ENCODE measurements at regions not wholly inside any gene's neighbourhood (a gene's known extent, or its start where the extent isn't known, plus 50 kb on each side); places are given as distances from the start of the nearest gene placed in this dataset.
"Not testable (repeated sequence)": the region's sequence is repeated elsewhere in the genome, so short reads cannot be mapped to it uniquely, and the experiment has no call there.

- no peak for DNase-seq (ENCODE audit: low spot score)
Observed at GRCh38 chr6:6978731-6979130, 129.0 kb upstream of the RREB1 start.

- DNase-seq (ENCODE audit: low spot score) = no peak
Observed at GRCh38 chr6:6980999-6981597, 126.7 kb upstream of the RREB1 start.

- DNase-seq (ENCODE audit: low spot score) = no peak
Observed at GRCh38 chr6:6981681-6982322, 126.0 kb upstream of the RREB1 start.

GRCh38 chr6:6982663-6983062 is 125.1 kb upstream of the RREB1 start:
- no peak for DNase-seq (ENCODE audit: low spot score)

- no peak for DNase-seq (ENCODE audit: low spot score)
Observed at GRCh38 chr6:6984585-6985366, 123.0 kb upstream of the RREB1 start.

GRCh38 chr6:6986344-6986743 is 121.4 kb upstream of the RREB1 start:
- no peak for DNase-seq (ENCODE audit: low spot score)

DNA sequence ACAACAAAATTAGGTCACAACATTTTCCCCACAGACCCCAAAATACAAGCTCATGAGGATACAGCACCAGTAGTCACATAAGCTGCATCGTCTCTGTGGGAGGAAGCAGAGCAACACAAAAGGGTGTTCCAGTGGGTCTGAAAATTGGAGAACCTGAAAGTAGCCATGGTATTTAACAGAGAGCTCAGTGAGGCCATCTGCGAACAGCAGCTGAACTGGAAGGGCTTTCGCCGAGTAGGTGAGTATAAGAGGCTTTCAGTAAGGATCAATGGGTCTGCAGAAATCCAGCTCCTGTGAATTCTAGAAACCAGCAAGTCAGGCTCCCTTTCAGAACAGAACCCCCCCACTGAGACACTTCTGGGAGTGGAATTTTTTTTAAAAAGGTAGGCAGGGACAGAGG is 120.0 kb upstream of the RREB1 start:
- no peak for DNase-seq (ENCODE audit: low spot score)

DNA sequence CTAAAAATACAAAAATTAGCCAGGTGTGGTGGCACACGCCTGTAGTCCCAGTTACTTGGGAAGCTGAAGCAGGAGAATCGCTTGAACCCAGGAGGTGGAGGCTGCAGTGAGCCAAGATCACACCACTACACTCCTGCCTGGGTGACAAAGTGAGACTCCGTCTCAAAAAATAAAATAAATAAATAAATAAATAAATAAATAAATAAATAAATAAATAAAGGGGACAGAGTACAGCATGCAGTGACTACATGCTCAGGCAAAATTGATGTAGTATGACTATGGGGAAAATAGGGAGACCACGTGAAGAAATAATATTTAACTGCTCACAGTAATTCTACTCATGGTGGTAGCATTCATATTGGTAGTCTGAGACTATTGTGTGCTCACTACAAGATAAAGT is 117.7 kb upstream of the RREB1 start:
- not testable (repeated sequence) for DNase-seq (ENCODE audit: low spot score)

- no peak for DNase-seq (ENCODE audit: low spot score)
Observed at GRCh38 chr6:6993503-6994237, 114.1 kb upstream of the RREB1 start.

DNA sequence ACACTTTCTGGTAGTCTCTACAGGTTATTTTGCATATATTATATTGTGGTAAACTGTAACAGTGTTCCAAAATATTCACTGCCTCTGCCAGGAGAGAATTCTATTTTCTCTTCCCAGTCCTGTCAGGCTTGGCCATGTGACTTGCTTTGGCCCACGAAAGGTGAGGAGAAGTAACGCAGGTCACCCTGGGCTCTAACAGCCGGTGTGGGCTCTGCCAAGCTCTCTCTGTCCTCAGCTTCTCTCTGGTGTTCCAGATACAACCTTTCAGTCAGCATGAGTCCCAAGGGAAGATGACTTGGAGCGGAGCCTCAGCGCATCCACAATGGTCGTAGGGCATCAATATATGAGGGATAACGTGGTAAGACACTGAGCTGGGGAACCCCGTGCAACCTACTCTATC is 113.0 kb upstream of the RREB1 start:
- DNase-seq (ENCODE audit: low spot score) = no peak

DNA sequence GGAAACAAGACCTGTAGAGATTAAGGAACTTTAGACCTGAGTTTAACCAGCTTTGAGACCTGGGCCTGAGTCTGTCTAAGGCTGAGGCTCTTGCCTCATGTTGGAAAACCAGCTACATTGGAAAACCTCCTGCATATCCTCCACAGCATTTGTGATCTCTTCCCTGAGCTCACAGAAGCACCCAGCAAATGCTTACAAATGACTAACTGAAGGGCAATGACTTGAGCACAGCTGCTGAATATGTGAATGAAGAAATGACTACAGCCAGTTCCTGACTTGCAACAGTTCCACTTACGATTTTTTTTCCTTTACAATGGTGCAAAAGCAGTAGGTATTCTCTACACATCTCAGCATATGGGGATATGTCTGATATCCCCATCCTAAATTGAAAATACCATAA is 112.4 kb upstream of the RREB1 start:
- no peak for DNase-seq (ENCODE audit: low spot score)

DNA sequence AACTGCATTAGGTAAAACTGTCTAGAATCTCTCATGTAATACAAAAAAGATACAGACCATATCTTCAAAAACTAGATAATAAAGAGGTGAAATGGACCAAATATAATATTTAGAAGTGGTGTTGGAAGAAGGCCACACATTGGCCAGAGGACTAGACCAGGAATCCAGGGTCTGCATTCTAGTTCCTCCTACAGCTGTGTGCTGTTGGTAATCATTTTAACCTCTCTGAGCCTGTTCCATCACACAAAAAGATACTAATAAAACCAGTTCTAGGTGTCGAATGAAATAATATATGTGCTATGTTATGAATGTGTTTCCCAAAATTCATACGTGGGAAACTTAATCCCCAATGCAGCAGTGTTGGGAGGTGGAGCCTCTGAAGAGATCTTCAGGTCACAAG is 111.6 kb upstream of the RREB1 start:
- DNase-seq (ENCODE audit: low spot score) = no peak

DNA sequence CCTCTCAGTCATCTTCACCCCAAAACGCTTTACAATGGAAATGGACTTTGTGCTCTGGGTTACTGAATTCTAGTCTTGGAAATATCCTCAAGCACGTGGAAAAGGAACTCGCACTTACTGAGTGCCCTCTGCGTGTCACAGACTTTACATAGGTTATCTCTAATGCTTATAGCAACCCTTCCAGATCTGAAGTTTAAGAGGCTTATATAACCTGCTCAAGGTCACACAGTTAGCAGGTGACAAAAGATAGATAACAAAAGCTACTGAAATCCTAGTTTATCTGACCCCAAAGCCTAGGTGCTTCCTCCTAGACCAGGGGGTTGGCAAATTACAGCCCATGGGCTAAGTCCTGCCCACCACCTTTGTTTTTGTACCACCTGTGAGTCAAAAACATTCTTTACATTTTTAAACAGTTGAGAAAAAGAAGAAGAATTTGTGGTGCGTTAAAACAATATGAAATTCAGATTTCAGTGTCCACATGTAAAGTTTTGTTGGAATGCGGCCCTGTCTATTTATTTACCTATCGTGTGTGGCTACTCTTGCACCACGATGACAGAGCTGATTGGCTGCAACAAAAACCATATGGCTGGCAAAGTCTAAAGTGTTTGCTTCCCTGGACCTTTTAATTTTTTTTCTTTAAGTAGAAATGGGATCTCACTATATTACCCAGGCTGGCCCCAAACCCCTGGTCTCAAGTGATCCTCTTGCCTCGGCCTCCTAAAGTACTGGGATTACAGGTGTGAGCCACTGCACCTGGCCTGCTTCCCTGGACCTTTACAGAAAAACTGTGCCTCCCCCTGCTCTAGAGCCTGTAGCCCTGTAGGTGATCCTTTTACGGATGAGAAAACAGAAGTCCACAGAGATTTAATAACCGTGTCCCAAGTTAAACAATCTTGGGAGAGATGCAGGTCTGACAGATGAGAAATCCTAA is 110.2 kb upstream of the RREB1 start:
- no peak for DNase-seq (ENCODE audit: low spot score)

- no peak for DNase-seq (ENCODE audit: low spot score)
Observed at GRCh38 chr6:6998194-6998569, 109.6 kb upstream of the RREB1 start.

DNA sequence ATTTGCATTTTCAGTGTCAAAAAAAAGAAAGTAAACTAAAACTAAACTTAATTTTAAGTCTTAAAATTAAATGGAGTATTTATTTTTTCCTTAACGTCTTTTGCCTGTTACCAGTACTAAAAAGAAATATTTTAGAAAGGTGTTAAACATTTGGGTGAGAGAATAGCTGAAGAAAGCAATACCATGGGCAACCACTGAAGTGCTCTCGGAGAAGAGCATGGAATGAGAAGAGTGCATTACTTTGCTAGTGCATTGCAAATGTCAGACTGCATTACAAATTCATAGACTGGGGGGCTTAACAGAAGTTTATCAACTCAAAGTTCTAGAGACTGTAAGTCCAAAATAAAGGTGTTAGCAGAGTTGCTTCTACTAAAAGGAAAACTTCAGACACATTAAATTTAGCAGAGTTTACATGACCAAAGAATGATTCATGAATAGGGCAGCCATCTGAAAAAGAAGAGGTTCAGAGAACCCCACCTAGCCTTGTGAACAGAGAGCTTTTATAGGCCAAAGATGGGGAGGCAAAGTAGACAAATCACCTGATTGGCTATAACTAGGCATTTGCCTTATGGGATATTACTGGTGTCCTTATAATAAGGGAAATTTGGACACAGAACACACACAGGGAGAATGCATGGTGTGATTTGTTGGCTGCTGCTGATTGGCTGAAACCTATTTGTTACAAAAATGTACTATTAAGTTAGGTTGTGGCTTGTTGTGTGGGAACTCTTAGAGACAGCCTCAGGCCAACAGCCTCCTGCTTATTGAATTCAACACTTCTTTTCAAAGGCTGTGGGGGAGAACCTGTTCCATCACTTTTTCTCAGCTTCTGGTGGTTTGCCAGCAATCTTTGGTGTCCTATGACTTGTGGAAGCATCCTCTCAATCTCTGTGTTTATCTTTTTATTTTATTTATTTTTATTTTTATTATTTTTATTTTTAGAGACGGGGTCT is 106.7 kb upstream of the RREB1 start:
- no peak for DNase-seq (ENCODE audit: low spot score)

DNA sequence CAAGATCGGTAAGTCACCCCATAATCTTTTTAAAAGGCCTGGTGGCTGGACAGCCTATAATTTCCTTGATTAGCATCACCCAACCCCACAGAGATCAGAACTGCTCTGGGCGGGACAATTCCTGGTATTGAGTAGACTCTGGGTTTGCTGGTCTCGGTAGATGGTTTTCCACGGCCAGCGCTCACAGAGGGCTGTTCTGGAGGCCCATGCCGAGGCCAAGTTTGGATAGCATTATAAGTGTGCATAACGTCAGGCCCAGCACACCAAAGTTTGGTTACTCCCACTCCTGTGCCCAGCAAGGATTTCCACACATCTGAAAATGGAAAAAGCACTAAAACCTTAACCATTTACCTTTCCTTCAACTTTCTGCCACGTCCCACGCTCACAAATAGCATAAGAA is 104.7 kb upstream of the RREB1 start:
- no peak for DNase-seq (ENCODE audit: low spot score)

- DNase-seq (ENCODE audit: low spot score) = no peak
Observed at GRCh38 chr6:7004581-7005297, 103.0 kb upstream of the RREB1 start.

DNA sequence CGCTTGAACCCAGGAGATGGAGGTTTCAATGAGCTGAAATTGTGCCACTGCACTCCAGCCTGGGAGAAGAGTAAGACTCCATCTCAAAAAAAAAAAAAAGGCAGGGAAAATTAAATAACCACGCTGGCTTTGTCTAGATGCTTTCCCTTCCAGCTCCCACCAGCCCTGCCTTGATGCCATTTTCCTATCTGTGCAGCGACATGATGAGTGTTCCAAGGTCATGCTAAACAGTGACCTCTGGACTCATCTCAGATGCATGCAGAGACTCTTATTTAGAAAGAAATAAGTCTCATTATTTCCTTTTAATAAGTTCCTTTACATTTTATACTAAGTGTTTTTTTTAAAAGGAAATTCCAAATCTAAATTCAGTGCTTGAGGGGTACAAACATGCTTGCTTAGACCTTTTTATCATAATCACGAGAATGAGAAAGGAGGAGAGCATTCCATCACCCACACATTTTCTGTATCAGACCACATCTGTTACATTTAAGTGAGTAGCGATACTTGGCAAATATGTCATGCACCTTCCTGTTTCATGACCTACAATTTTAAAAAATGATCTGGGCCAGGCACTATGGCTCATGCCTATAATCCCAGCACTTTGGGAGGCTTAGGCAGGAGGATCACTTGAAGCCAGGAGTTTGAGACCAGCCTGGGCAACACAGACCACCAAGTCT is 101.1 kb upstream of the RREB1 start:
- DNase-seq (ENCODE audit: low spot score) = no peak

DNA sequence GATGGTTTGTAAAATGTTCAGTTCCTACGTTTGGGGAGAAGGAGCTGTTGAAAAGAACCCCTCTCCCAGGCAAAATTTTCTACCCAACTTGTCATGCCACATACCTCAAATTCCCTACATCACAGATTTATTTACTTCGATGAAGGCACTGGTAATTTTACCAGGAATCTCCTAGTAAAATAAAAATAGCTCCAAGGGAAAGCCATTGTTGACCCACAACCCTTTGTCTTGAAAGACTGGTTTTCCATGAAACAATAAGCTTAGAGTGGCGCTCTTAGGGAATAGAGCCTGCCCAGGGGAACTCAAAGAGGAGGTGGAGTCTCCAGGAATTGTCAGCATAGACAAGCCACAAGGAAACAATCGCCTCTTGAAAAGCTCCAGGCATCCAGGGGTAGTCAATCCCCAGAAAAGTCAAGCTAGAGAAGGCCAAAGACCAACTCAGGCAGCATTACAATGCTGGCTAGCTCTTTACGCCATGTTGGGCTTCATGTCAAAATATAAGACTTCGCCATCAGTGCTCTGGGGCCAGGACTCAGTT is 99.2 kb upstream of the RREB1 start:
- DNase-seq (ENCODE audit: low spot score) = no peak
